ENCODE measurements at regions not wholly inside any gene's neighbourhood (a gene's known extent, or its start where the extent isn't known, plus 50 kb on each side); places are given as distances from the start of the nearest gene placed in this dataset.

- H3K4me3 ChIP-seq (ENCODE audit: low read depth, low read length) = no peak overlapping the region
- no peak for DNase-seq (ENCODE audit: low read depth)
- TF ChIP-seq, protein P1, sequence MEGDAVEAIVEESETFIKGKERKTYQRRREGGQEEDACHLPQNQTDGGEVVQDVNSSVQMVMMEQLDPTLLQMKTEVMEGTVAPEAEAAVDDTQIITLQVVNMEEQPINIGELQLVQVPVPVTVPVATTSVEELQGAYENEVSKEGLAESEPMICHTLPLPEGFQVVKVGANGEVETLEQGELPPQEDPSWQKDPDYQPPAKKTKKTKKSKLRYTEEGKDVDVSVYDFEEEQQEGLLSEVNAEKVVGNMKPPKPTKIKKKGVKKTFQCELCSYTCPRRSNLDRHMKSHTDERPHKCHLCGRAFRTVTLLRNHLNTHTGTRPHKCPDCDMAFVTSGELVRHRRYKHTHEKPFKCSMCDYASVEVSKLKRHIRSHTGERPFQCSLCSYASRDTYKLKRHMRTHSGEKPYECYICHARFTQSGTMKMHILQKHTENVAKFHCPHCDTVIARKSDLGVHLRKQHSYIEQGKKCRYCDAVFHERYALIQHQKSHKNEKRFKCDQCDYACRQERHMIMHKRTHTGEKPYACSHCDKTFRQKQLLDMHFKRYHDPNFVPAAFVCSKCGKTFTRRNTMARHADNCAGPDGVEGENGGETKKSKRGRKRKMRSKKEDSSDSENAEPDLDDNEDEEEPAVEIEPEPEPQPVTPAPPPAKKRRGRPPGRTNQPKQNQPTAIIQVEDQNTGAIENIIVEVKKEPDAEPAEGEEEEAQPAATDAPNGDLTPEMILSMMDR (conservative IDR thresholded peaks at IDR 0.05; ENCODE audit: low read depth, low read length) = no peak
Measured at GRCh38 chr1:29585201-29585600, 348.9 kb downstream of the PTPRU start.

DNA sequence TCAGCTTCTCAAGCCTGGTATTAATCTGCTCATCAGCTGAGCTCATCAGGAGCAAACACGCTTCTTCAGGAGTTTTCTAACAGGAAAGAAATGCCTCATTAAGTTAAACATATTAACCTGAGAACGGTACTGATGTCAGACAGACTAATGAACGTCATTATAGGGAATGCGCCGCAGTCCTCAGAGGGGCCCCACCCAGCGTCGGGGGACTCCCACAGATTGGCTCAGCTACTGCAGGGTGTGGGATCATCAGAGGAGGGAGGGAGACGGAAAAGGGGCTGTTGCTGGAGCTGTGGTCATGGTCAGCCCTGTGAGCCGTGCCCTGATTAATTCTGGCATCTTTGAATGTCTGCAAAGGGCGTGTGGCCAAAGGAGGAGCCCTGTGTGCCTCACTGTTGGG is 348.5 kb downstream of the PTPRU start:
- TF ChIP-seq, protein P1 (conservative IDR thresholded peaks at IDR 0.05; ENCODE audit: low read depth, low read length) = no peak
- no peak for DNase-seq (ENCODE audit: low read depth)

DNA sequence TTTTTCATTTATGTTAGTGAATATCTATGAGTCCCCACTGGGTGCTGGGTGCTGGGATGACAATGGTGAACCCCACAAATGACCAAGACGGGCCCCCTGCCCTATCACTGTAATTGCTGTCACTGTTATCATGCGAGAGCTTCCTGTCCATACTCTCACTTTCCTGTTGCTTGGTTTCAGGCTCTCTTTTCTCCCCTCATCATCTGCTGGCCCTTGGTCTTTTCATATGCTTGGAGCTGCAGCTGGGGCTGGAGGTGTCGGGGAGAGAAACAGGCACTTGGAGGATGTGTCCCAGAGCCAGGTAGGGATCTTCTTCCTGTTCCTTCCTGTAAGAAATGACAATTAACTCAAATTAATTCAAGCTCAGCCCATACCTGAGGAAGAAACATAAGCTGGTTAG is 348.0 kb downstream of the PTPRU start:
- TF ChIP-seq, protein P1 (conservative IDR thresholded peaks at IDR 0.05; ENCODE audit: low read depth, low read length) = no peak
- no peak overlapping the region for H3K4me3 ChIP-seq (ENCODE audit: low read depth, low read length)
- DNase-seq (ENCODE audit: low read depth) = no peak

More for the DNA sequence above, 348.5 kb downstream of the PTPRU start:
- H3K4me3 ChIP-seq (ENCODE audit: low read depth, low read length) = no peak overlapping the region

GRCh38 chr1:29583727-29584126 is 347.4 kb downstream of the PTPRU start:
- TF ChIP-seq, protein P1 (conservative IDR thresholded peaks at IDR 0.05; ENCODE audit: low read depth, low read length) = no peak
- H3K4me3 ChIP-seq (ENCODE audit: low read depth, low read length) = no peak overlapping the region
- DNase-seq (ENCODE audit: low read depth) = no peak

DNA sequence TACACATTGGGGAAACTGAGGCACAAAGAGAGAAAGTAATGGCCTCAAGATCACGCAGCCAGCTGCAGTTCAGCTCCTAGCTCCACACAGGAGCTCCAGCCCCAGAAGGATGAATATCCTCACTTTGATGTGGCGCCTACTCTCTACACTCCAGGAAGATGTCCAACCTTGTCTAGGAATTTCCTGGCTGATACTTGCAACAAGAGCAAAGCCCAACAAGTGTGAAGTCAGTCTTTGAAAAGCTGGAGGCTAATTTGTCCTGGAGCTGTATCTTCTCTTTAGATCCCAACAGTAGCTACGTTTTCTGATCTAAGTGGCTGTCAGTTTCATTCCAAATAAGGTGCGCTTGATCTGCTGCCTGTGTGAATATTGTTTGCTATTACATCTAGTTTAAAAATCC is 344.9 kb downstream of the PTPRU start:
- DNase-seq (ENCODE audit: low read depth) = no peak
- no peak overlapping the region for H3K4me3 ChIP-seq (ENCODE audit: low read depth, low read length)
- TF ChIP-seq, protein P1 (conservative IDR thresholded peaks at IDR 0.05; ENCODE audit: low read depth, low read length) = no peak

GRCh38 chr1:29579821-29580425 is 343.6 kb downstream of the PTPRU start:
- no peak for DNase-seq (ENCODE audit: low read depth)
- H3K4me3 ChIP-seq (ENCODE audit: low read depth, low read length) = no peak overlapping the region
- TF ChIP-seq, protein P1 (conservative IDR thresholded peaks at IDR 0.05; ENCODE audit: low read depth, low read length) = no peak

GRCh38 chr1:29577512-29577911 is 341.2 kb downstream of the PTPRU start:
- TF ChIP-seq, protein P1 (conservative IDR thresholded peaks at IDR 0.05; ENCODE audit: low read depth, low read length) = no peak
- no peak for DNase-seq (ENCODE audit: low read depth)
- no peak overlapping the region for H3K4me3 ChIP-seq (ENCODE audit: low read depth, low read length)

All from epithelial cell of proximal tubule (primary cell).